Mucosa of descending colon (tissue), 3 donors: ENCODE measurements at regions not wholly inside any gene's neighbourhood (a gene's known extent, or its start where the extent isn't known, plus 50 kb on each side); places are given as distances from the start of the nearest gene placed in this dataset.

Experiments
- ATAC-seq: fragments of 200-7000 bp; cut with Tn5 transposase; one replicate; pipeline ENCODE4 v1.9.1; 2020; ENCODE audit warnings: mild to moderate bottlenecking, moderate library complexity
- DNase-seq, 3 donors: peaks; one replicate each; pipeline ENCODE4 v3.0.0-alpha.2; 2020
- H3K36me3 ChIP-seq: fragments of 200-600 bp; one replicate; pipeline ENCODE4 v1.8.0; 2021; ENCODE audit warnings: low read depth, mild to moderate bottlenecking
- H3K4me1 ChIP-seq: fragments of 200-600 bp; one replicate; pipeline ENCODE4 v1.8.0; 2021; ENCODE audit warnings: low read depth, mild to moderate bottlenecking
- H3K4me3 ChIP-seq: fragments of 200-600 bp; one replicate; pipeline ENCODE4 v1.8.0; 2021; ENCODE audit warnings: mild to moderate bottlenecking
- H3K9me3 ChIP-seq: fragments of 200-600 bp; one replicate; pipeline ENCODE4 v1.8.0; 2021; ENCODE audit warnings: mild to moderate bottlenecking
- CTCF ChIP-seq: fragments of 200-600 bp; IDR thresholded peaks from one replicate; pipeline ENCODE4 v1.8.0; 2022; ENCODE audit warnings: antibody characterized with exemption, mild to moderate bottlenecking
- intact Hi-C, 2 donors: fragments of 100-400 bp; cut with DNase I in 1 of 2; cut with micrococcal nuclease in 1 of 2; formaldehyde crosslinking; loops; one replicate each; pipeline versions ENCODE4 v1.11.0 to v1.11.1; 2022; cut with DNase I, micrococcal nuclease
- donor health status: DM: no; HTN: no; CAD: no; lungs with moderate emphysema.
- donor health status: DM: no; HTN: no; CAD: no.
- donor health status: DM: no; HTN: yes; CAD: no.

DNA sequence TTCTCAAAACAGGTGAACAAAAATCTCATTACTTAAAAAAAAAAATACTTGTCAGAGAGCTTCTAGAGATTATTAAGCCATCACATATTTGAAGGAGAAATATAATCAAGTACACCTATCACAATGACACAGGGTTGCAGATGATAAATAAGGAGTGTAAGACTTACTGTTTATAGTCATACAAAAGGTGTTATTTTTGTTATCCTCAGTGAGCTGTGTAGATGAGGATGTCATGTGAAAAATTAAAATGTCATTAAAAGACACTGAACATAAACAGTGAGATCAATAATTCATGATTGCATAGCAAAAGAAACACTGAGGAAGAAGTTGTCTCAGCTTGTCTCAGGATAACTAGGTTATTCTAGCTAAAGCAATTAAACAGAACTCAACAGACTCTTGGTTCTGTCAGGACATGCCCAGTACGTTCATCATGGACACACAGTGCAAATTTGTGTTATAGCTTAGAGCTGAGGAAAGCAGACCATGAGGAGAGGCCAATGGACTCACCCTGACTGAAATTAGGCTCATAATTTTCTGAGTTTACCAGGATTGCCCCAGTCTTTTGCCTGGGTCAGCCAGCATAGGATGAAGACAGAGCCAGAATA, 1162.6 kb upstream of the C9orf72 start:
- DNase-seq (no peak), ATAC-seq (no peak)
- Histone ChIP-seq H3K4me3 (no peak overlapping the region), H3K9me3 (no peaks in the 10 kb centered on the region), H3K36me3 (no peaks in the 10 kb centered on the region), H3K4me1 (no peaks in the 10 kb centered on the region)
- TF ChIP-seq CTCF = no peak
- intact Hi-C loops = no loop called here

GRCh38 chr9:28741459-28741858, 1168.2 kb upstream of the C9orf72 start:
- no peak for ATAC-seq
- no peak for TF ChIP-seq CTCF
- no peaks in the 10 kb centered on the region for H3K36me3 ChIP-seq
- peaks cover 4% of the 10 kb centered on the region for H3K9me3 ChIP-seq
- no peaks in the 10 kb centered on the region for H3K4me1 ChIP-seq
- DNase-seq = no peak
- no peak overlapping the region for H3K4me3 ChIP-seq
- intact Hi-C loops = no loop called here

GRCh38 chr9:28747351-28747985, 1174.2 kb upstream of the C9orf72 start:
- no peak for DNase-seq
- Histone ChIP-seq H3K36me3 (no peaks in the 10 kb centered on the region), H3K4me3 (no peak overlapping the region), H3K9me3 (peaks cover 4% of the 10 kb centered on the region), H3K4me1 (no peaks in the 10 kb centered on the region)
- no peak for ATAC-seq
- TF ChIP-seq CTCF = no peak
- intact Hi-C loops = no loop called here

GRCh38 chr9:28750136-28750535, 1176.9 kb upstream of the C9orf72 start:
- DNase-seq = no peak

DNA sequence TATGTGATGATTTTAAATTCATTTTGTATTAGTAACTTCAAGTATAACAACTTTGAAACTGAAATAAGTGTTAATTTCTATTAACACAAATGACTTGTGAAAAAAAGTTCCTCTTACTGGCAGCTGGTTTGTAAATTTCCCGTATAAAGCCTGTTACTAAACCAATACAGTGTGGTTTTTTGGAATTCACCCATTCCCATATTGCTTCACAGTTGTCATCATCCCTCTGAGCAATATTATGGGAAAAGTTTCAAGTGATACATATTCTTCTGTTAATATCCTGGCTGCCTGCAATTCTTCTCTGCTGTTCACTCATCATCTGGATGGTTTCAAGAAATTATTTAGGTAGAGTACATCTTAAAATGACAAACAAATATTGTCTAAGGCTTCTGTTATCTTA, 1185.1 kb upstream of the C9orf72 start:
- Histone ChIP-seq H3K4me3 (no peak overlapping the region), H3K36me3 (no peaks in the 10 kb centered on the region), H3K9me3 (no peaks in the 10 kb centered on the region), H3K4me1 (no peaks in the 10 kb centered on the region)
- intact Hi-C loops = no loop called here
- no peak for TF ChIP-seq CTCF
- ATAC-seq (no peak), DNase-seq (no peak)

More at GRCh38 chr9:28750136-28750535, 1176.9 kb upstream of the C9orf72 start:
- no peak for ATAC-seq
- Histone ChIP-seq H3K4me1 (no peaks in the 10 kb centered on the region), H3K9me3 (no peaks in the 10 kb centered on the region), H3K36me3 (no peaks in the 10 kb centered on the region), H3K4me3 (no peak overlapping the region)
- intact Hi-C loops = no loop called here
- no peak for TF ChIP-seq CTCF
